K562 (cell line): ENCODE measurements at regions not wholly inside any gene's neighbourhood (a gene's known extent, or its start where the extent isn't known, plus 50 kb on each side); places are given as distances from the start of the nearest gene placed in this dataset.

Experiments
- ATAC-seq: fragments of 200-7000 bp; cut with Tn5 transposase; 3 replicates; pipeline ENCODE4 v1.9.1; 2020; ENCODE audit warnings: moderate library complexity
- BruUV-seq: library from RNA; stranded (reverse); fragments of 400-500 nt; replicated peaks from 2 replicates; lab custom pipeline; 2021; lab: Mats Ljungman, UMichigan
- CTCF ChIA-PET: fragments of 300-600 bp; formaldehyde crosslinking; extraction: SDS; loops from one replicate; lab custom pipeline; 2021; ENCODE audit warnings: low intra/inter-chr PET ratio; lab: Yijun Ruan, JAX
- POLR2A ChIA-PET: fragments of 300-600, 350-650 bp; sonication (Branson Sonifier 250); formaldehyde crosslinking; extraction: SDS; loops from one replicate; lab custom pipeline; 2021; ENCODE audit warnings: antibody characterized with exemption, inconsistent platforms; lab: Yijun Ruan, JAX
- DNase-seq, 4 experiments: peaks; one replicate each; pipeline versions ENCODE4 v3.0.0 to v3.0.0-alpha.2; 2011 to 2018; ENCODE audit warnings: low spot score in 3 of 4, mixed read lengths in 3 of 4; ENCODE audit errors: extremely low read depth in 1 of 4
- FAIRE-seq: peaks from 2 replicates; lab custom pipeline; 2011; peaks lifted over from hg19 to GRCh38; lab: Jason Lieb, UNC
- H2AFZ ChIP-seq: 2 replicates; pipeline ENCODE4 v1.6.0; 2011; ENCODE audit warnings: low read depth, low read length, control low read depth, inconsistent platforms
- H3K27ac ChIP-seq: fragments of 200-600 bp; 3 replicates; pipeline ENCODE4 v1.8.0; 2011; ENCODE audit warnings: low read depth, mild to moderate bottlenecking, control low read depth, inconsistent platforms, low read length, moderate library complexity, mixed read lengths; ENCODE audit errors: extremely low read depth
- H3K27me3 ChIP-seq, 2 experiments: fragments of 300-600 bp in 1 of 2; 2 replicates in 1 of 2; 3 replicates in 1 of 2; pipeline versions ENCODE4 v1.6.0 to v1.8.0; 2011; ENCODE audit warnings: inconsistent platforms in 2 of 2, low read length in 2 of 2, mild to moderate bottlenecking in 1 of 2, mixed read lengths in 1 of 2, moderate library complexity in 1 of 2; ENCODE audit not compliant: control insufficient read depth in 2 of 2, insufficient read depth in 2 of 2
- H3K36me3 ChIP-seq: fragments of 300-600 bp; 3 replicates; pipeline ENCODE4 v1.8.0; 2011; ENCODE audit warnings: mild to moderate bottlenecking, low read length, inconsistent platforms; ENCODE audit not compliant: control insufficient read depth, insufficient read depth
- H3K4me1 ChIP-seq, 2 experiments: fragments of 200-600 bp in 1 of 2; replicated peaks in 1 of 2; 2 replicates in 1 of 2; 3 replicates in 1 of 2; pipeline versions ENCODE4 v1.5.1 to v1.8.0; 2011; ENCODE audit warnings: inconsistent platforms in 2 of 2, low read length in 2 of 2, mild to moderate bottlenecking in 1 of 2, mixed read lengths in 1 of 2, moderate library complexity in 1 of 2; ENCODE audit not compliant: control insufficient read depth in 2 of 2, insufficient read depth in 2 of 2
- H3K4me2 ChIP-seq: 2 replicates; pipeline ENCODE4 v1.6.1; 2011; ENCODE audit warnings: low read length, control low read depth, inconsistent platforms, mixed read lengths; ENCODE audit not compliant: insufficient read depth
- H3K4me3 ChIP-seq: fragments of 200-600 bp; sonication (generic), shearing (Covaris generic); 2 replicates; pipeline ENCODE4 v1.5.1; 2016; ENCODE audit warnings: control low read depth, inconsistent platforms
- H3K79me2 ChIP-seq: fragments of 200-600 bp; 3 replicates; pipeline ENCODE4 v1.8.0; 2011; ENCODE audit warnings: low read length, inconsistent platforms; ENCODE audit not compliant: control insufficient read depth, insufficient read depth
- H3K9ac ChIP-seq, 2 experiments: 2 replicates each; pipeline versions ENCODE4 v1.6.0 to v1.6.1; 2011; ENCODE audit warnings: low read depth in 2 of 2, low read length in 2 of 2, control low read depth in 1 of 2, inconsistent platforms in 1 of 2, mild to moderate bottlenecking in 1 of 2, mixed read lengths in 1 of 2; ENCODE audit not compliant: insufficient read depth in 1 of 2
- H3K9me1 ChIP-seq: one replicate; pipeline ENCODE4 v1.6.0; 2011; ENCODE audit warnings: inconsistent platforms, mild to moderate bottlenecking, low read length, moderate library complexity; ENCODE audit not compliant: control insufficient read depth, insufficient read depth
- H3K9me3 ChIP-seq: replicated peaks from 2 replicates; pipeline ENCODE4 v1.5.1; 2011; ENCODE audit warnings: low read depth, low read length, inconsistent platforms; ENCODE audit not compliant: control insufficient read depth, insufficient read depth
- H4K20me1 ChIP-seq: replicated peaks from 2 replicates; pipeline ENCODE4 v1.6.1; 2011; ENCODE audit warnings: low read length, inconsistent platforms, mixed read lengths; ENCODE audit not compliant: control insufficient read depth, insufficient read depth
- C11orf30 ChIP-seq: fragments of 450-650 bp; IDR thresholded peaks from 2 replicates; pipeline ENCODE4 v1.6.1; 2016; ENCODE audit warnings: low read depth, mild to moderate bottlenecking
- KLF1 ChIP-seq: fragments of 450-650 bp; IDR thresholded peaks from 2 replicates; pipeline ENCODE4 v1.6.1; 2016; ENCODE audit warnings: missing genetic modification characterization, missing compliant biosample characterization
- MAFF ChIP-seq: IDR thresholded peaks from 2 replicates; pipeline ENCODE4 v1.6.1; 2012; ENCODE audit warnings: low read length, improper control_type of control experiment
- MAFK ChIP-seq: IDR thresholded peaks from 2 replicates; pipeline ENCODE4 v1.6.1; 2011; ENCODE audit warnings: low read length, improper control_type of control experiment
- USF2 ChIP-seq: sonication (generic); formaldehyde crosslinking; IDR thresholded peaks from 2 replicates; pipeline ENCODE4 v1.5.0; 2020; ENCODE audit warnings: missing genetic modification reagents
- ZNF316 ChIP-seq: fragments of 450-650 bp; IDR thresholded peaks from 2 replicates; pipeline ENCODE4 v1.6.1; 2016
- ZNF57 ChIP-seq: fragments of 450-650 bp; formaldehyde crosslinking; IDR thresholded peaks from 2 replicates; pipeline ENCODE4 v1.4.0; 2020; ENCODE audit warnings: mild to moderate bottlenecking, moderate library complexity
- WGBS: fragments of 100-300 bp; shearing (Covaris generic); methylation state at CpG from one replicate; pipeline ENCODE4 v1.1.6; 2016; ENCODE audit warnings: low coverage, mixed read lengths; ENCODE audit not compliant: insufficient coverage; ENCODE audit errors: missing lambda C conversion rate; 5-methylcytosine and 5-hydroxymethylcytosine counted together
- in situ Hi-C: fragments of 300-500 bp; cut with MboI; formaldehyde crosslinking; loops from 4 replicates; pipeline ENCODE4 v1.15.0; 2018; ENCODE audit warnings: inconsistent platforms, mixed read lengths
- intact Hi-C: fragments of 100-400 bp; cut with micrococcal nuclease; formaldehyde crosslinking; loops from 2 replicates; pipeline ENCODE4 v1.14.2; 2022

- H3K4me3 ChIP-seq, result no peak overlapping the region
- 0% methylated on average over 1 of the region's 1 CpG for WGBS
- FAIRE-seq (no peak), ATAC-seq (no peak)
- in situ Hi-C loops, result no loop called here
- H2AFZ ChIP-seq, result no peak overlapping the region
- H3K27ac ChIP-seq, result no peak overlapping the region
- TF ChIP-seq MAFK (peak; percentile 45; the same call in 1 of the 2 replicates), USF2 (CRISPR knock-in tag) (no peak), C11orf30 (peak; percentile 15; the same call in 1 of the 2 replicates), ZNF57 (CRISPR knock-in tag) (no peak), KLF1 (tag) (no peak), MAFF (peak; percentile 41; the same call in 1 of the 2 replicates), ZNF316 (peak; percentile 35; the same call in 1 of the 2 replicates)
- TF ChIP-seq, all 486 proteins: peak for 4
- H3K9me1 ChIP-seq, result no peaks in the 10 kb centered on the region
- POLR2A ChIA-PET, result no interaction called here
- no peaks in the 10 kb centered on the region for H3K4me1 ChIP-seq
- intact Hi-C loops, result no loop called here
- H3K4me2 ChIP-seq, result no peak overlapping the region
- BruUV-seq, result no TSS peak
- DNase-seq, result no peak
- H3K9ac ChIP-seq, result no peak overlapping the region
- no peaks in the 10 kb centered on the region for H3K36me3 ChIP-seq
- H3K9me3 ChIP-seq, result peaks cover under 1% of the 10 kb centered on the region; the same call in 1 of the 2 replicates
- H4K20me1 ChIP-seq, result no peaks in the 10 kb centered on the region
- H3K27me3 ChIP-seq, result no peaks in the 10 kb centered on the region
- H3K79me2 ChIP-seq, result no peaks in the 10 kb centered on the region
- CTCF ChIA-PET, result no interaction called here
These were observed 145.6 kb downstream of the LRRC3B start for GRCh38 chr3:26768068-26768651.
